HG02884 (cell line): ENCODE measurements at regions not wholly inside any gene's neighbourhood (a gene's known extent, or its start where the extent isn't known, plus 50 kb on each side); places are given as distances from the start of the nearest gene placed in this dataset.
"Not testable (repeated sequence)": the region's sequence is repeated elsewhere in the genome, so short reads cannot be mapped to it uniquely, and the experiment has no call there.

ENCODE experiments used
- ATAC-seq: cut with Tn5 transposase; IDR thresholded peaks from one replicate; pipeline ENCODE4 v1.9.1; 2021; ENCODE audit warnings: mild to moderate bottlenecking, moderate library complexity; ENCODE audit not compliant: unreplicated experiment

DNA sequence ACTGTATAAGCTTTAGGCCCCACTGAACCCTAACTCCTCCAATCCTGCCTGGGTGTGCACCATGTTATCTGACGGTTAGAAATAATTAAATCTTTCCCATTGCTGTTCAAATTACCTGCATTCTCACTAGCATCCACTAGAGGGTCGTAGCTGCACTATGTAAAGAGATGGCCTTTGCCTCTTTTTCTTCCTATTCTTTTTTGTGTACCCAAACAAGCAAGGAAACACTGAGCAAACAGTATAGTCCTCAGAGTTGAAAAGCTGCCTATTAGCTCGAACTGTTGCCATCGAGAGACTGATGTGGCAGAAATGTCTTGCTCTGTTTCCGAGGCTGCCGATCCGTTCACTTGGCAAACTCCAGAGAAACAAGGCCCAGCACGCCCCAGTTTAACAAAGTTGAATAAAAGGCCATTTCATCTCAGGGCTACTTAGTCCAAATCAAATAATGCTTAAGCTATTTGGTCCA, 163.8 kb upstream of the TRPM3 start:
- ATAC-seq, result peak; percentile 82

DNA sequence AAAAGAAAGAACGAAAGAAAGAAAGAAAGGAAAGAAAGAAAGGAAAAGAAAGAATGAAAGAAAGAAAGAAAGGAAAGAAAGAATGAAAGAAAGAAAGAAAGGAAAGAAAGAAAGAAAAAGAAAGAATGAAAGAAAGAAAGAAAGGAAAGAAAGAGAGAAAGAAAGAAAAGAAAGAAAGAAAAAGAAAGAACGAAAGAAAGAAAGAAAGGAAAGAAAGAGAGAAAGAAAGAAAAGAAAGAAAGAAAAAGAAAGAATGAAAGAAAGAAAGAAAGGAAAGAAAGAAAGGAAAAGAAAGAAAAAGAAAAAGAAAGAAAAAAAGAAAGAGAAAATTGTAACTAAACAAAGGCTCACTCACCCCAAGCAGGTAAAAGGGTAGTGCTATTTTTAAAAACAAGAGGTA, 160.7 kb upstream of the TRPM3 start:
- not testable (repeated sequence) for ATAC-seq

DNA sequence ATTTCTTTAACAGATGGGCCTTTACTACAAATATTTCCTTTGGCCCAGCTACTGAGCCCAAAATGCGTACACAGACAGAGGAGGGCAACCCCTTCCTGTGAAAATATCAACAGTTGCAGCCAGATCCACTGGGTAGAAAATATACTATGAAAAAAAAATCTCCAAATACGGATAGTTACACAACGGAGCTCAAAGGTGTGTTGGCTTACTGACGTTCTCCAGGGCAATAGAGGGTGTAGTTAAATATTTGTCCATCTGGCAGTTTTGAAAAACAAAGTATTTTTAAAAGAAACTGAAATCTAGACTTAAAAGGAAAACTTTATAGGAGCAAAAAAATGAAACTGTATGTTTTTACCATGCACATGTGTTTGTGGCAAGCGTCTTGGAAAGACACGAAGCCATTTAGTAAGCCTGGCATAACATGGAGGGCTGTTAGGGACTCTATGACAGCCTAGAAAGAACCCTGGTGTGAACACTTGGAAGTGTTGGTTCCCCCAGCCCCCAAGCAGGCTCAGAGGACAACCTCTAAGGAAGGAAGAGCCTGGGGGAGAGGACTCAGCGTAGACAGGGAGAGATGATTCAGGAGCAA, 157.8 kb upstream of the TRPM3 start:
- no peak for ATAC-seq

DNA sequence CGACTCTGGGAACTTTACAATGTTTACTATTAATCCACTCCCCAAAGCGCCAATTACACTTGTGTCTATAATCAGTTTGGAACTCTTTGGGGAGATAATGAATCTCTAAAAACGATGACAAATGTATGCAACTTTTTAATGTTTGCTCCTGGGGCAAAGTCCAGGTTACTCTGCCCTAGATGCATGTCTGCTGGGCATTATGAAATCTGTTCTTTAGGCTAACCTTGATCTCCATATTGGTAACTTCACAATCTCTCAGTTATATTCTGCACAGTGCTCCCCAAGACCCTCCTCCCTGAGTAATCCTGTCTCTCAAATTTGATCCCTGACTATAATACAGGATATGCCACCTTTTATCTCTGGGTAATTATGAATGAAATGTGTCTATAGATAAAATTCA, 152.2 kb upstream of the TRPM3 start:
- no peak for ATAC-seq

DNA sequence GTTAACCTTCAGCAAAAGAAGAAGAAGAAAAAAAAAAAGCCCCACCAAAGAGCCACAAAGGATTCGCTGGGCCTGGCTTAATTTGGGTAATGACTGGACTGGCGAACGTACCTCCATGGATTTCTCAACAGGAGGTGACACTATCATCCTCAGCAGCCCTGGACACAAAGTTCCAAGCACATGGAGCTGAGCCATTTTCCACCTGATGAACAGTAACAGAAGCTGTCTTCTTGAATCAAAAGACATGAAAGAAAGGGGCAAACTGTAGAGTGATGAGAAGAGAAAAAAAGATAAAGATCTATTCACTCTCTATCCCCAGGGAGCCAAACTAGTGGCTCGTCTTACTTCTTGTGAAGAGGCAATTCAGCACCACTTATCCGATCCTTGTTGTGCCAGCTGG, 150.2 kb upstream of the TRPM3 start:
- no peak for ATAC-seq

DNA sequence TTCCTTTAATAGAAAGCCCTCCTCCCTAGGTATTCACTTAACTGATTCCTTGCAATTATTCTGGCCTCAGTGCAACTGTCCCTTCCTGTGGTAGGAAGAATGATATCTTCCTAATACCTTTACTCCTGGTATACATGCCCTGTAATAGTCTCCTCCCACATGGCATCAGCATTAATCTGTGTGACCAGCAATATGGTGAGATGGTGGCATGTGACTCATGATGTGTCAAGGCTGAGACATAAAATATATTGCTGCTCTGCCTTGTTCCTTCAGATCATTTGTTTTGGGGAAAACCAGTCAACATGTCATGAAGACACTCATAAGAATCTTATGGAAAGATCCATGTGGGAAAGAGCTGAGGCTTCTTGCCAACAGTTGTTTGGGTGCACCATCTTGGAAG, 149.1 kb upstream of the TRPM3 start:
- ATAC-seq, result no peak

DNA sequence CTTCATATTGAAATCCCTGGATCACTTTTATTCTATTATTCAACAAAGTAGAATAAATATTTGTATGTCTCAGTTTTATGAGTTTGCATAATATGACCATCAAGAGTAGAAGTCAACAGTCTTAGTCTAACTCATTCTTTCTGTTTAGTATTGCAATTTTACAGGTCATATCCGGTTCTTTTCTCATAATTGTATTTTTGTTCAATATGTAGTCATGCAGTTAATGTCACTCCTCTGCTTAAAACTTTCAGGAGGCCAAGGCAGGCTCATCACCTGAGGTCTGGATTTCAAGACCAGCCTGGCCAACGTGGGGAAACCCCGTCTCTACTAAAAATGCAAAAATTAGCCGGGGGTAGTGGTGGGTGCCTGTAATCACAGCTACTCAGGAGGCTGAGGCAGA, 148.4 kb upstream of the TRPM3 start:
- no peak for ATAC-seq

DNA sequence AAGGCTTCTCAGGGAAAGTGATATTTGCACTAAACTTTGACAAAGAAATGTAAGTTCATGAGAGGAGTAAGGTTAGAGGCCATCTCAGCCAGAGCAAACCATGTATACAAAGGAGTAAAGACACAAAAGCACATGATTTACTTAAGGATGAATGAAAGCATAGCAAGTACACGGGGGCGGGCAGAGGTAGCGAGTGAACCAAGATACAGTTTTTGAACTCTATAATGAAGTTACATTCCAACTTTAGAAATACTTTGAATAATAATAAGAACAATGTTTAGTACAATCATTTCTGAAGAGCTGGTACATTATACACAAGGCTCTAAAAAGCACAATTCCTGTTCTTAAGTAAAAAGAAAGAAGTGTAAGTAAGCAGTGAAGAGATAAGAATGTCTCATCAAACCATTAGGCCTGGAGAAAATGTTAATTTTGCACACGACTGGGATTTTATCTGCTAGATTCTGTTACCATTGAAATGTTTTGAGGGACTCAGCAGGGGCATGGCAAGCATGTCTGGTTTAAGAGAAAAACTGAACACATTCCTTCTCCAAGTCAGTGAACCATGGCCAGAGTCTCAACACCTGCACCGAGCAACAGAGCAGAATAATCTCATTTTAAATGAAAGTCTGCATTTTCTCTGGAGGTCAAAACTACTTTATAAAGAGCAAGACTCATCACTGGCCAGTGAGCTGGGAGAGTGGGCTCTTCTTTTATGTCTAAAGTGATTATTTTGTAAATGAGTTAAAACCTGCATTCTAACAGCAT, 147.6 kb upstream of the TRPM3 start:
- no peak for ATAC-seq

DNA sequence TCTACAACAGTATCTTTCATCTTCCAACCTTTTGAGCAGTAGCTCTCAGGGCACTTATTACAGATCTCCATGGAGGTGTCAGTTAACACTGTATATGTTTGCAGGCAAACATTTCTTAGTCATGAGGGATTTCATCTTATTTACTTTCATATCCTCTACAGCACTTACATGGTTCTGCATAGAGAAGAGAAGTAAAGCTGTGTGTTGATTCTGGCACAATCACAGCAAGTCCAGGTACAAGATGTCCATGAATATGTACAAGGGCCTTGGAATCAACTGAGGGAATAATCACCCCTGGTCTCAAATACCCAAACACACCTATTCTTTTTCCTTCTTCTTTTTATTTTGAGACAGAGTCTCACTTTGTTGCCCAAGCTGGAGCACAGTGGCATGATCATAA, 142.0 kb upstream of the TRPM3 start:
- ATAC-seq, result no peak

DNA sequence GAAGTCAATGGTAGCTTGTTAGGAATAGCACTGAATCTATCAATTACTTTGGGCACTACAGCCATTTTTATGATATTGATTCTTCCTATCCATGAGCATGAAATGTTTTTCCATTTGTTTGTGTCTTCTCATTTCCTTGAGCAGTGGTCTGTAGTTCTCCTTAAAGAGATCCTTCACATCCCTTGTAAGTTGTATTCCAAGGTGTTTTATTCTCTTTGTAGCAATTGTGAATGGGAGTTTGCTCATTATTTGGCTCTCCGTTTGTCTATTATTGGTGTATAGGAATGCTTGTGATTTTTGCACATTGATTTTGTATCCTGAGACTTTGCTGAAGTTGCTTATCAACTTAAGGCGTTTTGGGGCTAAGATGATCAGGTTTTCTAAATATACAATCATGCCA, 139.0 kb upstream of the TRPM3 start:
- ATAC-seq, result not testable (repeated sequence)

DNA sequence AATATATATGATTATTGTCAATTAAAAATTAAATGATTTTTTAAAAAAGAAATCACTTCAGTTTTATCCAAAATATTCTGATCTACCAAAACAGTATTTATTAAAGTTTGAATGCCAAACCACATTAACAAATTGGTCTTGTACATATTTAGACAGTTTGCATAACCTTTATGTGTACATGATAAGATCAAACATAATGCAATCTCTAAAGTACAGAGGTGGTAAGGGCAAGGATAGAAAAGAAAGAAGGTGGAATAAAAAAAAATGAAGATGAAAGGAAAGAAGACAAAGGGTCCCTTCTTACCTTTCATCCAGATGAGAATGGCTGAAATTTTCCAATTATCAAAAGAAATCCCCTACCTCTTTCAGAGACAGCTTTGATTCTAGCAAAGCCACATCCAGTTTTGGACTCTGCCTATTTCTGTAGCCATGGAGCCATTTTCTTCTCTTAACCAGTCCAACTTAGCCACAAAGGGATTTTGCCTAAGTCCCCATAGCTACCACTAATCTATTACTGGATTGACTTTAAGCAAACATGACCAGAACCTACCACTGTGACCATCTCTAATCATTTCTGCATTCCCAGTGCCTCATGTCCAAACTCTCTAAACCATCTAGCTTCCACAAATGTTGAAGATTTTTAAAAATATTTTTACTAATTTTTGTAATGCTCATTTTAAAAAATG, 133.3 kb upstream of the TRPM3 start:
- ATAC-seq, result no peak

DNA sequence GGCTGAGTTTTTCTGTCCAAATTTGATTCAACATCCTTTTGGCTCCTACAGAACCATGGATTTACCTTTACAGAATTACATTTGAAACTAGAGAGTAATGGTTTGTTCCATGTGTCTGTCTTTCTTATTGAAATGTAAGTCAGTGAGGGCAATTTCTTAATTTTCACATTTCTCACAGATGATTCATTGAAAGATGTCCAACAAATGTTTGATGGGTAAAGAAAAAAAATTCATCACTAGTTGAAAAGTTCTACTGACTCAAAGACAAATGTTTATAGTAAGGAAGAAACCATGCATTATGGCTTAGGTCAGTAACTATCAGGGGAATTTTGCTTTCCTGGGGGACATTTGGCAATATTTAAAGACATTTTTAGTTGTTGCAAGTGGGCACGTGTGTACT, 131.6 kb upstream of the TRPM3 start:
- no peak for ATAC-seq

DNA sequence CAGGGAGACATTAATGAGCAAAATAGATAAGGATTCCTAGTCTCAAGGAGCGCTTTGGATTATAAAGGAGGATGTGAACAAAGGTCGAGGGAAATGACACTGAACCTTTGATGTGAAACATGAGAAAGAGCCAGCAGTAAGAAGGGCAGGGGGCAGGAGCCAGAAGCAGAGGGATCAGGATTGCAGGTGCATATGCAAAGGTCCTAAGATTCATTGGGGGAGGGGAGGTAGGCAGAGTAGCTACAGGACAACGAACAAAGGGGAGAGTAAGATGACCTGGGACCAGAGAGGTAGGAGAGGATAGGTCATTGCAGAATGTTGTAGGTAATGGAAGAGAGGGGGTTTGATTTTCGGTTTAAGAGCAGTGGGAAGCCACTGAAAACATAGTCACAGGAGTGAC, 129.2 kb upstream of the TRPM3 start:
- ATAC-seq, result no peak

DNA sequence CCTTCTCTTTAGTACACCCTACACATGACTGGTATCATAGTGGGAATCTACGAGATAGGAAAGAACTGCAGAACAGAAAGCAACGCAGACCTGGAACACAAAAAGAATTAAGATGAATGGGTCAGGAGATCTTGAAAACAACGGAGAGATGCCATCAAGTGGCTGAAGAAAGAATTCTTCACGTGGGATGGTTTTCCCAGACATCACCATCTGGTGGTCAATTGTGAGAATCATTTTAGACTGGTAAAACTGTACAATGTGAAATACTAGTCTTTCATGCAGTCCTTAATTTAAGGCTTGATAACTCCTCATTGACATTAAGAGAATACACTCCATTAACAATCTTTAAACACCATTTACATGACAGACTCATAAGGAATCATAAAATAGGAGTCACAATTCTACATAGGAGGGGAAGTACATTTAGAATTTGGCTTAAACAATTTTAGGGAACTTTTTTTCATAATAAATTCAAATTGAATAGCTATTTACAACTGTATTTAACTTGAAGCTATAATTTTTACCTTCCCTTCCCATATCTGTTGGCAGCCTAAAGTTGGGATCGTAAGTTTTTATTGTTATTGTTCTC, 128.4 kb upstream of the TRPM3 start:
- peak; percentile 88 for ATAC-seq

DNA sequence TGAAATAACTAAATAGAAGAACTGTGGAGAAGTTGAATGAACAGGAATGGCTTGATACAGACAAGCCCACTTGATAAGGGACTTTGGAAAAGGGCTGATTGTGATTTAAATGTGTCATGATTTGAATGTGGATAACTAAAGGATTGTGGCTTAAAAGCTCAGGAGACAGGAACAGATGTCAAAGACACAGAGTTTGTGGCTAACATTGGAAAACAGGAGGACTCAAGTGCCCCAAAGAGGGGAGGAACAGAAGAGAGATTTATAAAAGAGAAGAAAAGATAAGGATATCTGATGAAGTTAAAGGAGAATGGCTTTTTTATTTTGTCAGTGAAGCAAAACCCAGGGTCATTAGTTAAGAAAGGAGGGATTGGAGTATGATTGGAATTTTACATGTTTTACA, 124.2 kb upstream of the TRPM3 start:
- ATAC-seq, result no peak

DNA sequence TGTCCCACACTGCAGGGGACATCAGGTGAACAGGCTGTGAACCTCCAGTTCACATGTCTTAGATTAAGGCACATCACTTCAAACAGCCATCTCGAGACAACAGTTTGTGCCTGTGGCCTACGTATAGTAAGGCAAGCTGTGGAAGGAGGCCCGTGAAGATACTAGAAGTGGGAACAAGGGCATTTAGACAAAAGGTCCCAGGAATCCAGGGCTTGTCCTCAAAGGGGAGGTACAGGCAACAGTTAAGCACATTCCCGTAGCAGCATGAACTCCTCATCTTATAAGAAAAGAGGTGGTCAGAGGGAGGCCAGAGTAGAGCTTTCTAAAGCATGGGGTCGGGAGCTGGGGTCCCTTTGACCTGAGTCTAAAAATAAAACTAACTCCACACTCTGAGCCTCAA, 122.5 kb upstream of the TRPM3 start:
- ATAC-seq, result no peak

DNA sequence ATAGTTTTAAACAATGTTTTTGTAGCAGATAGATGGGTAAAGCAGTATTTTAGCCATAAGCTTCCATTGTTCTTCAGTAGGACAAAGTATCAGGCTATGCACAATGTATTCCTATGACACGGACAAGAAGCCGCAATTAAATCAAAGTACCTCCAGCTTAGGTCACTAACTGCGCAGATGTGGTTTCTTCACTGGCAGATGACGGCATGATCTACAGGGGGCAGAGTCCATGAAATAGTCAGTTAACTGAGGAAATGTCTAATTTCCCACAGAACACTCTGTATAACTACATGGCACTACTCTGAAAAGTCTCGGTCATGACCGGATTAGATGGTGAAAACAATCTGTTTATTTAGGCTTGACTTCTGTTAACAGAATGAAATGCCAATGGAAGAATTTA, 120.7 kb upstream of the TRPM3 start:
- ATAC-seq, result no peak

DNA sequence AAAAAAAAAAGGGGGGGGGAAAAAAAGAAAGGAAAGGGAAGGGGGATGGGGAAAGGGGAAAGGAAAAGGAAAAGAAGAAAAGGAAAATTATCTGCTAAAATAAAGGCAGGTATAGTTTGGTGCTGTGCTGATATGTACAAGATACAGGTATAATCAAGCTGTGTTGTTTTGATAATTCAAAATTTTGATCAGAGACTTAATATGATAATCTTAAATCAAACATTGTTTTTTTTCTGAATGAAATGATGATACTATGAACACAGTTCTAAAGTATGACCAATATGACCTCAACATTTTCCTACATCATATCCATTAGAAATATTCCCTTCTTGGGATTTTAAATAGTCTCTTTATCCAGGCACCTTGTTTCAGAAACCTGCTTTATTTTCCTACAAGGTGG, 115.6 kb upstream of the TRPM3 start:
- no peak for ATAC-seq

DNA sequence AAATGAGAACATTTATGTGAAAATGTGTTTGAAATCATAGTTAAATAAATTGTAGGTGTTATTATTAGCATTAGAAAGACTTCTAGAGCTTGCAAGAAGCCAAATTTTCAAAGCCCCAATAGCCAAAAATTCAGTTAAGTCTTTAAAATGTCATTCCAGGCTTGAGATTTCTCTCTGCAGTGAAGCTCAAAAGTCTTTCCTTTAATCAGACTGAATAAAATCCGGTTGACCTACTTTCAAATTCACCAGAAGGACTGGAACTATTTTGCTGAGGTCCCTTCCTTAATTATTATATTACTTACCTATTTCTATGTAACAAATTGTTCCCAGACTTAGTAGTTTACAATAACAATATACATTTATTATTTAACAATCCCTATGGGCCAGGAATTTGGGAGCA, 112.2 kb upstream of the TRPM3 start:
- no peak for ATAC-seq

DNA sequence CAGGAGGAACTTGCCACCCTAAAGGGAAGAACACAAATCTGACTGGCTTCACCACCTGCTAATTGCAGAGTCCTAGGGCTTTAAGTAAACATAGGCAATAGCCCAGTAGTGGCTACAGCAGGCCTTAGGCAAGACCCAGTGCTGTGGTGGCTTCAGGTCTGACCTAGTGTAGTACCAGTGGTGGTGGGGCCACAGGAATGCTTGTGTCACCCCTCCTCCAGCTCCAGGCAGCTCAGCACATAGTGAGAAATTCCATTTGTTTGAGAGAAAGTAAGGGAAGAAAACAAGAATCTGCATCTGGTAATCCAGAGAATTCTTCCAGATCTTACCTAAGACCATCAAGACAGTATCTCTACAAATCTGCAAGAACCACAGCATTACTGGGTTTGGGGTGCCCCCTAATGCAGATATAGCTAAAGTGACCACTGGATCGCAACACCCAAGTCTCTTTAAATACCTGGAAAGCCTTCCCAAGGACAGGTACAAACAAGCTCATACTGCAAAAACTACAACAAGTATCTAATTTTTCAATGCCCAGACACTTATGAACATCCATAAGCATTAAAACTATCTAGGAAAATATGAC, 102.6 kb upstream of the TRPM3 start:
- no peak for ATAC-seq

DNA sequence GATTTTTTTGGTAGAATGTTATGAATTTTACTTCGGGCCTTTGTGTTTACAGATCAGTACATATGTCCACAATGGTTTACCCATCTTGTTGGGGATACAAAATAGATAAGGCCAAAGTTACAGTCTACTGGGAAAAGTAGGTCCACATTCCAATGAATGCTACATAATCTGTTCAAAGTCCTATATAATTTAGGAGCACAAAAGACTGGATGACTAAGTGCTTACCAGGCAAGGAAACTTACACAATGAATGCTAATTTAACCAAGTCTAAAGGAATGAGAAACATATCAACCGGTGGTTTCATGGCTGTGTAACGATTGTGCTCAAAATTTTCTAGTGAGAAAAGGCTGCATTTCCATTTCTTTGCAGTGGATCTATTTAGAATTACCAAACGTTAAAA, 97.4 kb upstream of the TRPM3 start:
- no peak for ATAC-seq

DNA sequence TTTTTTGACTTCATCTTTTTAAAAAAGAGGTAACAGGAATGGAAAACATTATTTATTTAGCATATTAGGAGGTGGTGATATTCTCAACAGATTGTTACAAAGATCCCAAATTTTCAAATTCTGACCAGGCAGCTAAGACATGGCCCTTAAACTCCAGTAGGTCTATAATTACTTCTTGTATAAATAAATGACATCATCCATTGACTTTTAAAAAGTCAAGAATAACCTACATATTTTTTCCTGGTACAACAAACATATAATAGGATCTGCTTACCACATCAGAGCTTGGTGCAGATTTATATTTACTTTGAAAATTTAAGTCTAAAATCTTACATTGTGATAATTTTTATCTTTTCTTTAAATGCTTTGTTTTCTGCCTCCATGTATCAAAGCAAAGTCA, 92.2 kb upstream of the TRPM3 start:
- no peak for ATAC-seq
